Stimulated activated effector memory CD8-positive, alpha-beta T cell treated with anti-CD3 and anti-CD28 coated beads, Interleukin-12 subunit alpha, Interleukin-12 subunit beta, amount 100 ng/mL, for 72 hours (primary cell): ENCODE measurements at regions not wholly inside any gene's neighbourhood (a gene's known extent, or its start where the extent isn't known, plus 50 kb on each side); places are given as distances from the start of the nearest gene placed in this dataset.

Experiments
- ATAC-seq: fragments of 150-1000 bp; cut with Tn5 transposase; 2 replicates; pipeline ENCODE4 v1.10.0; 2021
- DNase-seq, 2 donors: peaks; one replicate each; pipeline ENCODE4 v3.0.0; 2021 to 2022; ENCODE audit warnings: low spot score in 2 of 2
- H3K27ac Mint-ChIP-seq: one replicate; pipeline ENCODE4 v1.8.0; 2022; ENCODE audit warnings: mild to moderate bottlenecking, mixed read lengths
- H3K36me3 Mint-ChIP-seq: one replicate; pipeline ENCODE4 v1.8.0; 2022; ENCODE audit warnings: mild to moderate bottlenecking, mixed read lengths
- H3K4me1 Mint-ChIP-seq: one replicate; pipeline ENCODE4 v1.8.0; 2022; ENCODE audit warnings: mixed read lengths
- H3K4me3 Mint-ChIP-seq: one replicate; pipeline ENCODE4 v1.8.0; 2022; ENCODE audit warnings: mild to moderate bottlenecking, mixed read lengths
- H3K9me3 Mint-ChIP-seq: one replicate; pipeline ENCODE4 v1.8.0; 2022; ENCODE audit warnings: mixed read lengths

DNA sequence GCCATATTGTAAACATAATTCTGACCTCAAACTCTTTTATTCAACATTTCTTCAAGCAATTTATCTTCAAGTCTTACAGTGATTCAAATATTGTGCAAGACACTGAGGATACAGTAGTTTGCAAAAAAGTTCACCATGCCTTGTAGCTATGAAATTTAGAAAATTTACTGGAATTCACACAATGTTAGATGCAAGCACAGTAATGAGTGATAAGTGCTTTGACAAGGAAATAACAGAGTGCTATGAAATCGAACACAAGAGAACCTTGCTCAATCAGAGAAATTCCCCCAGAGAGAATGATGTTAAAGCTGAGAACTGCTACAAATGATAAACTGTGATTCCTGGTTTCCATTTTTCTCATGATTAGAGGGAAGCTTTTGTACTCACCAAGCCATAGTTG lies 952.9 kb downstream of the FAT4 start:
- Mint-ChIP-seq H3K9me3 (peaks cover 6% of the 10 kb centered on the region), H3K4me1 (no peaks in the 10 kb centered on the region), H3K27ac (no peak overlapping the region), H3K4me3 (no peak overlapping the region), H3K36me3 (no peaks in the 10 kb centered on the region)
- DNase-seq (no peak), ATAC-seq (no peak)

DNA sequence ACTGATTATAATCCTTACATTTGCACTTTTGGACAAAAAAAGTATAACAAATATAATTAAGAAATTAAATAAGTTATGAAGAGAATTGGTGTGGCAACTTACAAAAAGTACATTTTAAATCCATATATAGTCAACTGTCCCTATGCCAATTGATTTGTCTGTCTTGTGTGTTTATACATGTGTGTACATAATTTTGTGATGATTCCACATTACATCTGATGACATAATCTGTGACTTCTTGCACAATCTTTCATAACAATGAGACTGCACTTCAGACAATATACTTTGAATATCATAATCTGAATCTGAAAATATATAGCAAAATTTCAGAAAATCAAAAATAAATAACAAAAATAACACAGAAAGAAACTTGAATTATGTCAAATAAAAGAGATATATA lies 953.4 kb downstream of the FAT4 start:
- no peaks in the 10 kb centered on the region for H3K36me3 Mint-ChIP-seq
- ATAC-seq (no peak), DNase-seq (no peak)
- H3K4me3 Mint-ChIP-seq: no peak overlapping the region
- peaks cover 6% of the 10 kb centered on the region for H3K9me3 Mint-ChIP-seq
- H3K4me1 Mint-ChIP-seq: no peaks in the 10 kb centered on the region
- H3K27ac Mint-ChIP-seq: no peak overlapping the region

DNA sequence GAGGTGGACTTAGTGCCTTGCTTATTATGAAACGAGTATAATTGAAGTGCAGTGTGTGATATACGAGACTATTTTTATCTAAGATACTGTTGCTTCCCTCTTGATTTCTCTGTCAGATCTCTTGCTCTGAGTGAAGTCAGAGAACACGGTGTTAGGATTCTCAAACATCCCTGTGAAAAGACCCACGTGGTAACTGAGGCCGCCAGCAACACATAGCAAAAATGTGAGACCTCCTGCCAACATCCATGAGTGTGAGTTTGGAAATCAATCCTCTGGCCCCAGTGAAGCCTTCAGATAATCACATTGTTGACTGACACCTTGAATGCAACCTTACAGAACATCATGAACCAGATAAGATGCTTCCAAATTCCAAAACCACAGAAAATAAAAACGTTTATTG lies 954.4 kb downstream of the FAT4 start:
- DNase-seq (no peak), ATAC-seq (no peak)
- Mint-ChIP-seq H3K27ac (no peak overlapping the region), H3K36me3 (no peaks in the 10 kb centered on the region), H3K4me1 (no peaks in the 10 kb centered on the region), H3K4me3 (no peak overlapping the region), H3K9me3 (peaks cover 6% of the 10 kb centered on the region)

DNA sequence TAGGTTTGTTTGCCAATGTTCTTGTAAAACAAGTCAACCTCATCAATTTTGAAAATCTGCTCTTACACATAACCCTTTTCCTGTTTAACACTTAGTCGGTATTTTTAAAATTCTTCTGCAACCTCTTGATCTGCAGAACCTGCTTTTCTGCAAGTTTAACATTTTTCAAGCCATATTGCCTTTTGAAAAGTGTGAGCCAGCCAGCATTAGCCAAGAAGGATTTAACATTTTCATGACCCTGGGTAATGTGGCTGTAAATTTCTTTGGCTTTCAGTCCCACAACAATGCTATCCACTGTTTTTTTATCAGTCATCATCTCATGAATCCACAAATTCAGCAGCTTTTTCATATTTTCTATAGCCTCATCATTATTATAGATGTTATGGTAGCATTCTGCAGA lies 956.5 kb downstream of the FAT4 start:
- H3K27ac Mint-ChIP-seq: no peak overlapping the region
- H3K36me3 Mint-ChIP-seq: no peaks in the 10 kb centered on the region
- DNase-seq (no peak), ATAC-seq (no peak)
- peaks cover 10% of the 10 kb centered on the region for H3K9me3 Mint-ChIP-seq
- no peak overlapping the region for H3K4me3 Mint-ChIP-seq
- no peaks in the 10 kb centered on the region for H3K4me1 Mint-ChIP-seq

DNA sequence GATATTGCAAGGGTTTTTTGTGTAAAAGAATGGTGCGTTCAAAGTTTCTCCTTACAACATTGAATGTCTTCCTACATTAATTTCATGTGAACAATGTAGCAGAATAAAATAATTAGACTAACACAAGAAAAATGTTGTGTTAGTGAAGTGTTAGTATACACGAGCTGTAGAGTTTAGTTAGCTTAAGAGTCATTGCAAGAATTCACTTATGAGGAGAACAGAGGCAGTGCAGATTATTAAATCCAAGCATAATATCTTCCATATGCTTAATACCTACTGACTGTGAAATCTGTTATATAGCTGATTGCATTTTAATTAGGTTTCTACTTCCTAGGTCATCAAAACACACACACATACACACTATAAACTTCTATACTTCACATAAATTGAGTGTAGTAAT lies 959.0 kb downstream of the FAT4 start:
- ATAC-seq (no peak), DNase-seq (no peak)
- Mint-ChIP-seq H3K4me1 (no peaks in the 10 kb centered on the region), H3K9me3 (peaks cover 11% of the 10 kb centered on the region), H3K36me3 (no peaks in the 10 kb centered on the region), H3K27ac (no peak overlapping the region), H3K4me3 (no peak overlapping the region)

DNA sequence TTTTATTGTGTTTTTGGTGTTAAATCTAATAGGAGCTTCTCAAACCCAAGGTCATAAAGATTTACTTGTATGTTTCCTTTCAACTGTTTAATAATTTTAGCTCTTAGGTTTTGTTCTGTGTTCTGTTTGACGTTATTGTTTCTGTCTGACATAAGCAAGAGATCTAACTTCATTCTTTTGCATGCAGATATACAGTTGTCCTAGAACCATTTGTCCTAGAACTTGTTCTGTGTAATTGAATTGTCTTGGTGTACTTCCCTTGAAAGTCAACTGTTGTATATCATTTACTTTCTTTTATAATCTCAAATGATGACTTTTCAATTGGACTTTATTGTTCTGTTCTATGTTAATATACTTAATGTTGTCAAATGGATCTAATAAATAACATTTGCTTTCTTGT lies 977.1 kb downstream of the FAT4 start:
- H3K9me3 Mint-ChIP-seq: peaks cover 10% of the 10 kb centered on the region
- no peaks in the 10 kb centered on the region for H3K36me3 Mint-ChIP-seq
- ATAC-seq: no peak
- no peaks in the 10 kb centered on the region for H3K4me1 Mint-ChIP-seq
- DNase-seq: no peak
- no peak overlapping the region for H3K4me3 Mint-ChIP-seq
- H3K27ac Mint-ChIP-seq: no peak overlapping the region

DNA sequence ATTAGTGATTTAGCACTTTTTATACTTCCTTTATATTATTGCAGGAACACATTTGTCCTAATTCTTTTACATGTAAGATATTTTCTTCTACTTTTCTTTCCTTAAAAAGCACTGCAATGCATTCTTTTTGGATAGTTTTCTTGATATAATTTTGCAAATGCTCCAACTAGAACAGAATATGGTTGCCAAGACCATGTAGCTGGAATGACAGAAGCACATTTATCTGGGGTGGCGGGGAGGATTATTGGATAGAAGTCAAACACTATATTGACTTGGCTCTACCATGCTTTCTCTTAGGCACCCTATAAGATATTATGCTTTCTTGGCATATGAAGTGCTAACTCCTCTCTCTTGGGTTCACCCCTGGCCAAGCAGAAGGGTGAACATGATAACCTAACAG lies 983.5 kb downstream of the FAT4 start:
- no peak for ATAC-seq
- Mint-ChIP-seq H3K4me3 (no peak overlapping the region), H3K36me3 (no peaks in the 10 kb centered on the region), H3K9me3 (peaks cover 25% of the 10 kb centered on the region), H3K27ac (no peak overlapping the region), H3K4me1 (no peaks in the 10 kb centered on the region)
- DNase-seq: no peak

DNA sequence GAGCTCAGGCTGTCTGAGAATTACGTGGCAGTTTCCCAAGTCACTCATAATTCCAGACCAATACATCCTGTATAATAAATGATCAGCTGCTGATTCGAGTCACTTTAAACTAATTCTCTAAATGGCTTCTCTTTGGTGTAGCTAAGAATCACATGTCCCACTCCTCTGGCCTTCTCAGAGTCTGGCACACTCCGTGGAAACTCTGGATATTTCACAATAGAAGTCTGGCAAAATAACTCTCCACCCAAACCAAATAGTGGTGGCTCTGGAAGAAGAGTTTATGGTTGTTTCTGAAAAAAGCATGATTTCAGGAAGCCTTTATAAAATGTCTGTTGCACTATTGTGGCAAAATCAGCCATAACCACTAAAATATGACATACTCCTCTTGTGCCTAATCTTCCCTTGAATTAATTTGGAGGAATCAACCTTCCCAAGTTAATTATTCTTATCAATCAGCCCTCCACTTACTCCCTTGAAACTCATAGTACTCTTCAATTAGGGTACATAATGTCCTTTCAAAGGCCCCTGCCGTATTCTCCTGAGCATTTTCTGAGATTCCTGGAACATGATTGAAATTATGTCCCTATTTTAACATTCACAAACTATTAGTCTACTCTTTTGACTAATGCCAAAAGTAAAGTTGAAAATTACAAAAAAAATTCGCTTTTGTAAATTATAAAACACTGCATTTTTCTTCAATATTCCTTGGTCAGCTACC lies 991.6 kb downstream of the FAT4 start:
- no peak for ATAC-seq
- Mint-ChIP-seq H3K4me3 (no peak overlapping the region), H3K9me3 (peaks cover 15% of the 10 kb centered on the region), H3K27ac (no peak overlapping the region), H3K36me3 (no peaks in the 10 kb centered on the region), H3K4me1 (no peaks in the 10 kb centered on the region)
- no peak for DNase-seq

DNA sequence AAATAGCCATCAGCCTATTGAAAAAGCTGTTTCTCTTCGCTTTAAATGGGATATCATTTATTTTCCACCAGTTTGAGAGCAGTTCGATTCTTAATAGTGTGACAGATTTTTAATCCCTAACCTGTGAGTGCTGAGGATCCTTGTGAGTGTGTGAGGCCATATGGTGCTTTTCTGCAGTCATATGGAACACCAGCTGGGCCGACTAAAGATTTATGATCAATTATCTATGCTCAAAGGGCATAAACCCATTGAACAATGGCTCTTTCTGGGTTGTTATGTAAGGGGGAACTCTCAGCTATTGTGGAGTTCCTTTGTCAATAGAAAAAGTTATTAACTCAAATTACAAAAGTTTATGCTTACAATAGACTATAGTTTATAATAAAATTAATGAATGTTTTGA lies 1003.6 kb downstream of the FAT4 start:
- no peak overlapping the region for H3K27ac Mint-ChIP-seq
- peaks cover 8% of the 10 kb centered on the region for H3K9me3 Mint-ChIP-seq
- no peaks in the 10 kb centered on the region for H3K4me1 Mint-ChIP-seq
- H3K36me3 Mint-ChIP-seq: no peaks in the 10 kb centered on the region
- no peak for ATAC-seq
- H3K4me3 Mint-ChIP-seq: no peak overlapping the region
- DNase-seq: no peak

DNA sequence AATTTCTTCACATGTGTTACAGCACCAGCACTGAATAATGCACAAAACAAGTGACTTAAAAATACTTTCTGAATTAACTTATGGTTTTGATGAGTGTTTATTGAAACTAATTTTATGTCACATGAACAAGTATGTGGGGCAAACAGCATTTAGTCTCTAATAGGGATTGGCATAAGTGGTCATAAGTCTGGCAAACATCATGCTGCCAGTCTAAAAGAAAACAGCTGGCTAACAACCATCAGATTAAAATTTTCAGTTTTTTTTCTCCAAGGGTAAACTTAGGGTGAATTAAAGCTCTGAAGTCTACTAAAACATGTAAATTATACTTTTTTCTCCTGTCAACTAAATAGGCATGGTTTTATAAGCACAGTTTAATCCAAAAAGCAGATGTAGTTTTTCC lies 1014.2 kb downstream of the FAT4 start:
- no peaks in the 10 kb centered on the region for H3K4me1 Mint-ChIP-seq

DNA sequence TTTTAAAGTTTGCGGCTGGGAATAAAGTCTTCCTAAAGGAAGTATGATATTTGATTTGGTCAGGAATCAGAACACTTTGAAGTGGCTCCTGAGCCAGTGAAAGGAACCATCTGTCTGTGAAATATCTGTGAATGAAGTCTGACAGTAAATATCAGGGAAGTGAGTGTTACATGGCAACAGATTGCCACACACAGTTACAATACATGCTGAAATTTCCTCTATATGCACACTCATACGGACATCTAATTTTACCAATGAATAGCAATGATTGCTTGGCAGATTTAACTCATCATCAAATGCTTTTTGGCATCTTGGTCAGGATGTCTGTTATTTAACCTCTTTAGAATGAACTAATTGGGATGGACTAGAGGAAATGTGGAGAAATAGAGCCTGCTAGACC lies 1023.8 kb downstream of the FAT4 start:
- H3K36me3 Mint-ChIP-seq: no peaks in the 10 kb centered on the region
- no peak for DNase-seq
- H3K4me1 Mint-ChIP-seq: no peaks in the 10 kb centered on the region
- peaks cover 24% of the 10 kb centered on the region for H3K9me3 Mint-ChIP-seq
- H3K27ac Mint-ChIP-seq: no peak overlapping the region
- no peak overlapping the region for H3K4me3 Mint-ChIP-seq
- ATAC-seq: no peak

More for the DNA sequence above, 1014.2 kb downstream of the FAT4 start:
- H3K27ac Mint-ChIP-seq: no peak overlapping the region
- H3K36me3 Mint-ChIP-seq: no peaks in the 10 kb centered on the region
- H3K9me3 Mint-ChIP-seq: peaks cover 12% of the 10 kb centered on the region
- DNase-seq (no peak), ATAC-seq (no peak)
- H3K4me3 Mint-ChIP-seq: no peak overlapping the region

DNA sequence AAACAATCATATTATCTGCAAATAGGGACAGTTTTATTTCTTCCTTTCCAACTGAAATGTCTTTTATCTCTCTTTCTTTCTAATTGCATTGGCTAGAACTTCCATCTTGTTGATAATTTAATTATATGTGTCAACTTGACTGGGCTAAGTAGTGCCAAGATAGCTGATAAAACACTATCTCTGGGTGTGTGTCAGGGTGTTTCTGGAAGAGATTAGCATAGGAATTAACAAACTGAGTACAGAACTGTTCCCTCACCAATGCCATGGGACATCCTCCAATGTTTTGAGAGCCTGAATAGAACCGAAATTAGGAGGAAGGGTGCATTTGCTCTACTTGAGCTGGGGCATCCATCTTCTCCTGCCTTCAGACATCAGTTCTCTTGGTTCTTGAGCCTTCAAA lies 1027.2 kb downstream of the FAT4 start:
- H3K4me3 Mint-ChIP-seq: no peak overlapping the region

DNA sequence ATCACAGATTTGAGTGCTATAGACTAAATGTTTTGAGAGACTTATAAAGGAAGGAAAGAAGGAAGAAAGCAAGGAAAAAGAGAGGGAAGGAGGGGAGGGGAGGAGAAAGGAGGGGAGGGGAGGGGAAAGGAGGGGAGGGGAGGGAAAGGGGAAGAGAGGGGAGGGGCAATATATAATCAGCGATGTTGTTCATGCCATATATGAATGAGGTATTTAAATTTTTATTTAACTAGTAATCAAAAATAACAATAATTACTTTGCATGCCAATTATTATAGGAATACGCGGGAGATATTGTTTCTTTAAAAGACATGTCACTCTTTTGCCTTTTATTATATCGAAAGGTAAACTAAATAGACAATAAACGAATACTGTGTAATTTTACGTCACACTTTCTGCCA lies 1029.7 kb downstream of the FAT4 start:
- ATAC-seq: no peak

More for the DNA sequence above, 1027.2 kb downstream of the FAT4 start:
- H3K36me3 Mint-ChIP-seq: no peaks in the 10 kb centered on the region
- peaks cover 16% of the 10 kb centered on the region for H3K9me3 Mint-ChIP-seq
- no peak overlapping the region for H3K27ac Mint-ChIP-seq
- DNase-seq: no peak
- no peaks in the 10 kb centered on the region for H3K4me1 Mint-ChIP-seq
- ATAC-seq: no peak

DNA sequence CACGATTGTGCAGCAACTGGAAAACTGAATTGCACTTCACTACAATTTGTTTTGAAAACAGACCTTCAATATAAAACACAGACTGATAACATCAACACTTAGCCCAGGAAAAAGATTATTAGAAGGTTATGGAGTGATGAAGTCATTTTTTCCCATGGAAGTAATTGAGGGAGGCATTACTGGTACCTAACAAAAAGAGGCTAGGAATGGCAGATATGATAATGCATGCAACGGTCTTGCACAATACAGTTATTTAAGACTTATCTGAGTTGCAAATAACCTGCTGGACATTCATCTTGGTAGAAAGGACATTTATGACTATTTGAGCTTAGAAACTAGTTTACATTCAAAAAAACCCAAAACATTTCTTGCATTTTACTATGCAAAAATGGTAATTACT lies 1031.9 kb downstream of the FAT4 start:
- no peak for DNase-seq
- ATAC-seq: no peak
- no peaks in the 10 kb centered on the region for H3K4me1 Mint-ChIP-seq
- H3K4me3 Mint-ChIP-seq: no peak overlapping the region
- H3K27ac Mint-ChIP-seq: no peak overlapping the region
- no peaks in the 10 kb centered on the region for H3K36me3 Mint-ChIP-seq
- H3K9me3 Mint-ChIP-seq: peaks cover 16% of the 10 kb centered on the region

More for the DNA sequence above, 1029.7 kb downstream of the FAT4 start:
- H3K4me1 Mint-ChIP-seq: no peaks in the 10 kb centered on the region
- H3K9me3 Mint-ChIP-seq: peaks cover 11% of the 10 kb centered on the region
- no peaks in the 10 kb centered on the region for H3K36me3 Mint-ChIP-seq
- no peak for DNase-seq
- no peak overlapping the region for H3K27ac Mint-ChIP-seq
- no peak overlapping the region for H3K4me3 Mint-ChIP-seq

DNA sequence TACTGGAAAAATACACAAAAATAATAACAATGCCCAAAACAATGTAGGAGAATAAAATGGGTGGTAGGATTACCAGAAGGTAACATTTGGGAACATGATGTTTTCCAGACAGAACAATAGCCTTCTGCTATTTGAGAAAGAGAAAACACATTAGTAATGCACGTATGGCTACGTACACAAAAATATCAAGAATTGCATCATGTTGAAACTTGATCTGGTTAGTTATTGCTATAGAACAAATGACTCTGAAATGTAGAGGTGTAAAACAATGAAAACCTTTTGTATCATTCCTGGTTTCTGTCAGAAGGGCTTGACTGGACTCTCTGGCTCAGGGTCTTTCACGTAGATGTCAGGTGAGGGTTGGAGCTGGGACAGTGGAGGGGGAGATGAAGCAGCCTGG lies 1040.0 kb downstream of the FAT4 start:
- Mint-ChIP-seq H3K4me3 (no peak overlapping the region), H3K36me3 (no peaks in the 10 kb centered on the region), H3K27ac (no peak overlapping the region), H3K4me1 (no peaks in the 10 kb centered on the region), H3K9me3 (peaks cover 6% of the 10 kb centered on the region)
- no peak for DNase-seq
- ATAC-seq: no peak

DNA sequence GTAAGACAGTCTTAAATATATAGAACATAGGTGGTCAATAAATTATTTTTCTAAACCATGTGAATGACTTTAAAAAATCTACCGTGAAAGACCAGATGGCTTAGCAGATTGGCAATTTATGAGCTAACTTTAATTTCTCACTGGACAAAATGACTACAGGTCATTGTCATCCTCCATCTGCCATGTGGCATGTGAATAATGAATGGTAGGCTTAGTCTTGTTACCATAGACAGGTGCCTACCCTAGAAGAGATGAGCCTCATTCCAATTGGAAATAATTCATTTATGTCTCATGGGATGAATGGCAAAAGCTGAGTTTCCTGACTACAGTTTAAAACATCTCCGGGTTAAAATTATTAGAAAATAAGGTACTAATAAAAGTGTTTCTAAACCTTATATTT lies 1043.3 kb downstream of the FAT4 start:
- H3K9me3 Mint-ChIP-seq: peaks cover 13% of the 10 kb centered on the region
- no peak overlapping the region for H3K4me3 Mint-ChIP-seq
- H3K4me1 Mint-ChIP-seq: no peaks in the 10 kb centered on the region
- H3K27ac Mint-ChIP-seq: no peak overlapping the region
- no peaks in the 10 kb centered on the region for H3K36me3 Mint-ChIP-seq
- ATAC-seq (no peak), DNase-seq (no peak)

DNA sequence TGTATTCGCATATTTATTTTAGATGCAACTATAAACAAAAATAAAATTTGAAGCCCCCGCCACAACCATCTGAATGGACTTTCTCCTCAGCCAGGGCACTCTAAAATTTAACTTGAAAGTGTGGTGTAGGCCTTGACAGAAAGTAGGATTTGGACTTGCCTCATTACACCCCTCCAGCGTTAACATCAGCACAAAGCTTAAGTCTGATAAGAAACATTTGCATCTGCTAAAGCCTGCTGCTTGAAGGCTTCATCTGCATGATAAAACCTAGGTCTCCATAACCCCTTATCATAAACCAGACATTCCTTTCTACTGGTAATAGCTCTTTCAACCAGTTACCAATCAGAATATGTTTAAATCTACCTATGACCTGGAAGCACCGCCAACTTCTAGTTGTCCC lies 1046.5 kb downstream of the FAT4 start:
- peaks cover 17% of the 10 kb centered on the region for H3K9me3 Mint-ChIP-seq
- no peak overlapping the region for H3K4me3 Mint-ChIP-seq
- no peaks in the 10 kb centered on the region for H3K4me1 Mint-ChIP-seq
- H3K36me3 Mint-ChIP-seq: no peaks in the 10 kb centered on the region
- no peak overlapping the region for H3K27ac Mint-ChIP-seq
- DNase-seq (no peak), ATAC-seq (no peak)
